Esophagus squamous epithelium (tissue), 4 donors: ENCODE measurements at regions not wholly inside any gene's neighbourhood (a gene's known extent, or its start where the extent isn't known, plus 50 kb on each side); places are given as distances from the start of the nearest gene placed in this dataset.

ENCODE experiments used
- CTCF ChIP-seq, 6 experiments: fragments of 450-650 bp in 4 of 6; fragments of 200-600 bp in 2 of 6; sonication (generic) in 2 of 6; IDR thresholded peaks; one replicate each; pipeline ENCODE4 v1.5.1; 2016 to 2019; ENCODE audit warnings: antibody characterized with exemption in 6 of 6, mild to moderate bottlenecking in 4 of 6, moderate library complexity in 4 of 6
- POLR2A ChIP-seq, 4 donors: fragments of 450-650 bp; IDR thresholded peaks; one replicate each; pipeline ENCODE4 v1.6.1; 2017; ENCODE audit warnings: antibody characterized with exemption in 4 of 4, mild to moderate bottlenecking in 4 of 4, moderate library complexity in 3 of 4

- TF ChIP-seq POLR2A (IDR thresholded peaks at IDR 0.05) (no peak), CTCF (IDR thresholded peaks at IDR 0.05) (peak in 1 of 6 experiments; percentile 5)
These were observed 416.7 kb upstream of the CHORDC1 start for GRCh38 chr11:90639461-90639993.
